DMS79 treated with DMSO at 0.1 percent for 48 hours (cell line): ENCODE measurements at regions not wholly inside any gene's neighbourhood (a gene's known extent, or its start where the extent isn't known, plus 50 kb on each side); places are given as distances from the start of the nearest gene placed in this dataset.
"Not testable (repeated sequence)": the region's sequence is repeated elsewhere in the genome, so short reads cannot be mapped to it uniquely, and the experiment has no call there.

Experiments
- DNase-seq: peaks from one replicate; lab custom pipeline; 2025; lab: John Stamatoyannopoulos, UW

DNA sequence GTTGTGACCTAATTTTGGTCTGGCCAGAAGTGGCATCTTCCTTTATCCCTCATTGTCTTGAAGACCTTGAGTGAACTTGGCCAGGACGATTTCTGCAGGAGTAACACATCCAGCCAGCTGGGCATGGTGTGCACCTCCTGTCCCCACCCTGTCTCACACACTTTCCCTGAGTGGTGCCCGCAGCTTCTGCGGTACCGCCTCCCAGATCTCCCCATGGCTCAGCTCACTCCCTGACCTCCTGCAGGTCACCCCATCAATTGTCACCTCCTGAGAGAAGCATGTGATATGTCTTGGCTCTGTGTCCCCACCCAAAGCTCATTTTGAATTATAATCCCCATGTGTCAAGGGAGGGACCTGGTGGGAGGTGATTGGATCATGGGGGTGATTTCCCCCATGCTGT, 50.2 kb upstream of the TP53I11 start:
- no peak for DNase-seq

DNA sequence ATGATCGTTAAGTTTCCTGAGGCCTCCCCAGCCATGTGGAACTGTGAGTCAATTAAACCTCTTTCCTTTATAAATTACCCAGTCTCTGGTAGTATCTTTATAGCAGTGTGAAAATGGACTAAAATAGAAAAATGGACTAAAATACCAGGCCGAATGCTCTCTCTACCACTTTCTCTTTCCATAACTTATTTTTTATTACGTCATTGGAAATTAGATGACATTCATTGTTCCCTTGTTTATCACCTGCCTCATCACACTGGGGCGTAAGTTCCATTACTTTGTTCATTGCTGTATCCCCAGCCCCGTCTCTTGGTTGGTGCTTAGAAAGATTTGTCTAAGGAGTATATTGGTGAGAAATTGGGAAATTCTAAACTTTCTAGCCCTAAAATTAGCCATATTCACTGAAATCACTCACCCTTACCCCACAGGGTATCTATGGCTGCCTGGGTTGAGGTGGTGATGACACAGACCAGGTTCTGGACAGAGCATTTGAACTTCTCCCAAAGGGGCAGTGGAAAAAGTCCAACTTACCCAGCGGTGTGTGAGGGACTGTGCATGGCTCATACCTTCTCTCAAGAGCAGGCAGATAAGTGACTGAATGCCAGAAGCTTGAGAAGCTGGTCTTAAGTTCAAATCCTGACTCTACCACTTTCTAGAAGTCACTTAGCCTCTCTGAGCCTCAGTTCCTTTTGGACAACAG, 50.9 kb upstream of the TP53I11 start:
- no peak for DNase-seq

DNA sequence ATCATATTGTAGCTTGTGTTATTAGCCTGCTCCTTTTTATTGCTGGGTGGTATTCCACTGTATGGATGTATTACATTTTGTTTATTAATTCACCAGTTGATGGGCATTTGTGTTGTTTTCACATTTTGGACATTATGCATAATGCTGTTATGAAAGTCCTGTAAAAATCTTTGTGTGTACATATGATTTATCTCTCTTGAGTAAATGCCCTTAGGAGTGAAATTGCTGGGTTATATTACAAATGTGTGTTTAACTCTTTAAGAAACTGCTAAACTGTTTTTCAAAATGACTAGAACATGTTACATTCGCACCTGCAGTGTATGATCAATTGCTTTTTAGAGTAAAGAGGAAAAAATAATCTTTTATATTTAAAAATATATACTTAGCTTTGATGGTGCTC, 54.4 kb upstream of the TP53I11 start:
- DNase-seq, result no peak

DNA sequence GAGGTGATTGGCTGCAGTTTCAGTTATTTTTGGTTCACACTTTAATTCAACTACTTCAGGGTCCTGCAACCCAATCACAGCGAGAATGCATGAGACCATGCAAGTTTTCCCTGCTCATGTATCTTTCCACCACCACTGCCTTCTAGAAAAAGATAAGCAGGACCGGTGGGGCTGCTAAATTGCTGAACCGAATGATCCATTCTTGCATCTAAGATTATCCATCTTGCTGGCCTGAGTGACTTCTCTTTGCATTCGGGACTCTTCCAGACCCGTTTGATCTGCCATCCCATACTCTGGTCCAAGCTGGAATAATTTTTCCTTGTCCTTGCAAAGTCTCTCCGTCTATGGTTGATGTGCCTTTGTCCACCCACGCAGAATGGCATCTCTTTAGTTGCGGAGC, 56.3 kb upstream of the TP53I11 start:
- no peak for DNase-seq

GRCh38 chr11:45015983-45016382, 65.3 kb upstream of the TP53I11 start:
- DNase-seq, result not testable (repeated sequence)

DNA sequence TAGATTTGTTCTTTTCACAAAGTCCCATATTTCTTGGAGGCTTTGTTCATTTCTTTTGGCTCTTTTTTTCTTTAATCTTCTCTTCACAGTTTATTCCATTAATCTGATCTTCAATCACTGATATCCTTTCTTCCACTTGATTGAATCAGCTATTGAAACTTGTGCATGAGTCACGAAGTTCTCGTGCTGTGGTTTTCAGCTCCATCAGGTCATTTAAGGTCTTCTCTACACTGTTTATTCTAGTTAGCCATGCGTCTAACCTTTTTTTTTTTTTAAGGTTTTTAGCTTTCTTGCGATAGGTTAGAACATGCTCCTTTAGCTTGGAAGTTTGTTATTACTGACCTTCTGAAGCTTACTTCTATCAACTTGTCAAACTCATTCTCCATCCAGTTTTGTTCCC, 65.8 kb upstream of the TP53I11 start:
- DNase-seq, result not testable (repeated sequence)

DNA sequence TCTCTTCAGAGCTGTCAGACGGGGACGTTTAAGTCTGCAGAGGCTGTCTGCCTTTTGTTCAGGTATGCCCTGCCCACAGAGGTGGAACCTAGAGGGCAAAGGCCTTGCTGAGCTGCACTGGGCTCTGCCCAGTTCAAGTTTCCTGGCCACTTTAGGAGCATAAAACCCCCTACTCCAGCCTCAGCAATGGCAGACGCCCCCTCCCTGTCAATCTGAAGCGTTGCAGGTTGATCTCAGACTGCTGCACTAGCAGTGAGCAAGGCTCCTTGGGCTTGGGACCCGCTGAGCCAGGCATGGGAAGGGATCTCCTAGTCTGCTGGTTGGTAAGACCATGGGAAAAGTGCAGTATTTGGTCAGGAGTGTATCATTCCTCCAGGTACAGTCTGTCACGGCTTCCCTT, 66.6 kb upstream of the TP53I11 start:
- DNase-seq, result no peak

GRCh38 chr11:45021001-45021400, 70.3 kb upstream of the TP53I11 start:
- no peak for DNase-seq

DNA sequence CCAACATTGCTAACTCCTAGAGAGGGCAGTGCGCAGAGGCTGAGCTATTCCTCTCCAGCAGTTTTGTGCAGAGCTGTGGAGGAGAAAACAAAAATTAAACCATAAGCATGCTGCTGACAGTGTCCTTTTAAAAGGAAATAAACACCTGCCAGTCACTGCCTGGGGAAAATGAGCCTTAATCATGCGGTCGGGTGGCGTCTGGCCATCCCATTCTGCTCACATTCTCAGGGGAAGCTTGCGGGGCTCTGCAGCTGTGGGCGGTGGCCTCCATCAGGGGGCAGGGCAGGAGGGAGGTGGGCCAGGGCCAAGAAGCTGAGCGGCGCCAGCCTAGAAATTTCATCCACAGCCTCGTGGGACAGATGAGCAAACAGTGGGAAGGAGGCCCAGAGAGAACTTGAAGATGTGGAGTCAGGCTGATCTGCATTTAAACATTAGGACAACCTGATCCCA, 71.0 kb upstream of the TP53I11 start:
- DNase-seq, result peak; percentile 49

DNA sequence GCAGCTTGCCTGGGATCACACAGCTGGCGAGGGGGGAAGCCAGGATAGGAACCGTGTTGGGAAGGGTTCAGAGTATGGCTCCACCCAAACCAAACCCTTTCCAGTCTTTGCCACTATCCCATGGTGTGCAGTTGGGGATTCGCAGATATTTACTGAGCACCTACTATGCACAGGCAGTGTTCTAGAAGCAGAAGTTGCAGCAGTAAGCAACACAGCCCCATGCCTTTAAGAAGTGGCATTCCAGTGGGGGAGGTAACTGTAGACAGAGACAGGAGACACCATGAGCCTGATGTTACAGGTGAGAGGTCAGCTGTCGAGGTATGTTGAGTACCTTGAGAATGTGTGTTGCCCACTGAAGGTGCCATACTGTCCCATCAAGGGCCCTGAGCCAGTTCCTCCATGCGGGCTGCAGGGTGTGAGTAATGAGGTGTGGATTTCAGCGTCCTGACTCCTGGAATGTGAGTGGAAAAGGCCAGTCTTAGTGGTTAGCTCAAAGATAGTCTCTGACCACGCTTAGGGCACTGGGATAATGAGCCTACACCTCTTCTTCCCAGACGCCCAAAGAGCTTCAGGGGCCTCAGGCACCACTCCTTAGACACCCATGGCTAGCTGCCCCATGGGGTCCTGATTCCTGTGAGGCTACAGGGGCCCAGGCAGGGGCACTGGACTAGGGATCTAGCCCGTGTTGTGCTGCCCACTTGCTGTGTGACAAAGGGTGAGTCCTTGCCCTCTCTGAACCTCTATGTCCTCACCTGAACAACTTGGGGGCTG, 71.8 kb upstream of the TP53I11 start:
- no peak for DNase-seq

- no peak for DNase-seq
Observed at GRCh38 chr11:45023065-45023365, 72.3 kb upstream of the TP53I11 start.

- DNase-seq, result no peak
Observed at GRCh38 chr11:45024316-45024715, 73.6 kb upstream of the TP53I11 start.

DNA sequence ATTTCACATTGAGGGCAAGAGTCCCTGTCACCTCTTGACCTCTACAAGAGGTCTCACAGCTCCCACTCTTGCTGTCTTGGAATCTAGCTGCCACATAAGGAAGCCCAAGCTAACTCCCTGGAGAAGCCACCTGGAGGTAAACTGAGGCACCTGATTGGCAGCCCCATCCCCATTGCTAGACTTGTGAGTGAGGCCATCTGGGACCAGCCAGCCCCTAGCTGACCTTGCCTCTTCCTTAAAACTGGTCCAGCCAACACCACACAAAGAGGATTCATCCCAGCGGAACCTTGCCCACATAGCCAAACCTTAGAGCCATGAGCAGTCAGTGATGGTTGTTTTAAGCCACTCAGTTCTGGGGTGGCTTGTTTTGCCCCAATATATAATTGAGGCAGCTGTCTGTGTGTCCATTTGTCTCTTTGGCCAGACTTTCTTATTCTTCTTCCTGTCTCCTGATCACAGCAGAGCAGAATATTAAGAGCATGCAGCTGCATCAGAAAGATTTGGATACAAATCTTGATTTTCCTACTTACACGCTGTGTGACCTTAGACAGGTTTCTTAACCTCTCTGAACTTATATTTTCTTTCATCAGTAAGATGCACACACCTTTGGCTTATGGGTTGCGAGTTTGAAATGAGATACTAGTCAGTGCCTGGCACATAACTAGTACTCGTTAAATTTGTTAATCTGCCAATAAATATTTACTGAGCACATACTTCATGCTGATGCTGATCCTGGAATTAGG, 74.3 kb upstream of the TP53I11 start:
- DNase-seq, result no peak

DNA sequence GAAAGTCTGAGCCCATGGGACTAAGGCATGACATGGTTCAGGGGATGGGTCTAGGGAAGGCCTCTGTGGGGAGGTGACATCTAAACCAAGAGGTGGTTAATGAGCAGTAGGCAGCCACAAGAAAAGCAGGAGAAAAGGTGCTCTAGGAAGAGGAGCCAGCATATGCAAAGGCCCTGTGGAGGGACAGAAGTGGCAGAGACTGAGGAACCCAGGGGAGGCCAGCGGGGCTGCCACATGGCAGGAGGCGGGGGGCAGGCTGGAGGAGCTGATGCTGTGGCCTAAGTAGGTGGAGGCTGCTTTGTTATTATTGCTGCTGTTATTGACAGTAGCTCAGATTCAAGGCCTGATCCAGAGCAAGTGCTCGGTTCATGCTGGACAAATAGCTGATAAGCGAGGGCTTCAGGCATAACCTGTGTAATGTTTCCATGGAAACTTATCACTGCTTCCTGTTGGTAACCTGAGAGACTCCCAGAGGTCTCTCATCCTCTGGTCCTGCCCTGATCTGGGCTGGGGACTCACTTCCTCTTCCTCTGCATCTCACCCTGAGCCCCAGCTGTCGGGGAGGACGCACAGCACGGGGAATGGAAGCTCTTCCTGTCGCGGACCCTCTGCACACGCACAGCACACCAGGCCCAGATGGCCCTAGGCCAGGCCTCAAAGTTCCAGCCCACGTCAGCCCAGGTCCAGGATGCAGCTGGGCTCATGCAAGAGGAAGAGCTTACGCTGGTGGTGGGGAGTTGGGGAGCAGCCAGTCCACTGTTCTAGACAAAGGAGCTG, 75.2 kb upstream of the TP53I11 start:
- DNase-seq, result no peak

- DNase-seq, result no peak
Observed at GRCh38 chr11:45026835-45027234, 76.2 kb upstream of the TP53I11 start.

DNA sequence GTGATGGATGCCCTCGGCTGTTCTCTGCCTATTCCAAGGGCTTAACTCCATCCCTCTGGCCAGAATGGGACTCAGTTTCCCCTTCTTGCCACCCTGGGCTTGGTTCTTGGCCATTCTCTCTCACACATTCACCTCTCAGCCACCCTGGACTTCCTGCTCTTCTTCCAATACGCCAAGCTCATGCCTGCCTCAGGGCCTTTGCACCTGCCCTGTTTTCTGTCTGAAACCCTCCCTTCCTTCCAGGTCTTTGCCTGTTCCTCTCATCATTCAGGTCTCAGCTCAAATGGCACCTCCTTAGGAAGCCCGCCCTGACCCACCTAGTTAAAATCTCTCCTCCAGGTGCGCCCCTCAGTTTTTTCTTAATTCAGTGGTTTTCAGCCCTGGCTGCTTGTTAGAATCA, 76.6 kb upstream of the TP53I11 start:
- DNase-seq, result no peak

DNA sequence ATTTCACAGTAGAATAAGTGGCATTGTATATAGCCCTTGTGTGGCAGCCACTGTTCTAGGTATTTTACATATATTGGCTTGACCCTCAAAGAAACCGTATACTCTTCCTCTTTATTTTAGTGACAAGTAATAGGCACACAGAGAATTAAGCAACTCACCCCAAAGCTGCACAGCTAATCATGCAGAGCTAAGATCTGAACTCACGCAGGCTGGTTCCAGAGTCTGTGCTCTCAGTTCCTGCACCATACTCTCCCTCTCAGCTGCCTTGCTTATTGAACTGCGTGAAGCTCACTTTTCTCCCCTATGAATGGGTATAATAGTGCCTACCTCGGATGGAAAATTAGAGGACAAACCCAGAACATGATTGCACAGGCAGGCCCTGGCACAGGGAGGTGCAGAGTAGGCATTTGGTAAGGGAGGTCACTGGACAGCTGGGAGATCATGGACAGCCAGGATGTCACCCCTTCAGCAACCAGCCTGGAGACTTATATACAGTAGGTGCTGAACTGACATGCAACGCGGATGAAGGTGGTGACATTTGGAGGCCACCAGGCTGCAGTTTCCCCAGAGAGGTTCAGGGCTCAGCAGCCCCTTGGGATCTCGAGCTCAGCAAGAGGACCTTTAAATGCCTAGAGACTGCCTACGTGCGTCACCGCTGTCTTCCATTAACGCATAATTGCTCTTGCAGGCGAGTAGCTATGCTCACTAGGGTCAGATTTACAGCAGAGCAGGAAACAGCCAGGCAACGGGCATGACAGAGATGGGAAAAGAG, 78.4 kb upstream of the TP53I11 start:
- no peak for DNase-seq

DNA sequence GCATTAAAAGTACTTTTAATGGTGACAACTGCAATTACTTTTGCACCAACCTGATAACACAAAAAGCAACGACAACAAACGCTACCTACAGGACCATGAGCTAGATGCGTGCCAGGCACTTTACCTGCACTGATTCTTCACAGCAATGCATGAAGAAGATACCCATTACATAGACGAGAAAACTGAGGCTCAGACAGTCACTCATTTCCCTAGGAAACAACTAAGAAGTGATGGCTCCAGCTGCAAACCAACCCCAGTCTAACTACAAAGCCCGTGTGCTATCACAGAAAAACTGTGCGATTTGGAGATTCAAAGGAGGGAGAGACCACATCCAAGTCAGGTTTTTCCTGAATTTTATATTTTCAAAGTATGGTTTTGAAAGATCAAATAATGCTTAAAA, 80.1 kb upstream of the TP53I11 start:
- DNase-seq, result no peak

DNA sequence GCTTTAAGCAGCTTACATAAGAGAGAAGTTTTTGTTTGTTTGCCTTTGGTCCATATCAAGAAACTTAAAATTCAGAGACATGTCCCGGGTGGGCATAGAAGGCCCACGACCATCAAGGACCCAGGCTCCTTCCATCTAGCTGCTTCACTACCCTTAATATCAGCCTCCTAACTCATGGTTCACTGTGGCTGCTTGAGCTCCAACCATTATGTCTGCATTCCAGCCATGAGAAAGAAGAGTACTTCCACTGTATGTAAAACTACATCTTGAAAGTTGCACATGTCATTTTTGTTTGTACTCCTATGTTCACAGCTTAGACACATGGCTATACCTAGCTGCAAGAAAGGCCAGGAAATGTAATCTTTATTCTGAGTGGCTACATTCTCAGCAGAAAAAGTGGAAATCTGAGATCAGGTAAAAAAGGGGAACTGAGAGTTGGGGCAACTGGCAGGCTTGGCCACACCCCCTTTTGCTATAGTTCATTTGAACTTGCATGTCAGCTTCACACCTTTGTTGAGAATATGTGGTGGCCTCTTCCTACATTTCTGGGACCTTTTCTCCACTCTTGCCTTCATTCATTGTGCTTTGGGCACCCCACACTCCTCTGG, 81.3 kb upstream of the TP53I11 start:
- DNase-seq, result no peak

DNA sequence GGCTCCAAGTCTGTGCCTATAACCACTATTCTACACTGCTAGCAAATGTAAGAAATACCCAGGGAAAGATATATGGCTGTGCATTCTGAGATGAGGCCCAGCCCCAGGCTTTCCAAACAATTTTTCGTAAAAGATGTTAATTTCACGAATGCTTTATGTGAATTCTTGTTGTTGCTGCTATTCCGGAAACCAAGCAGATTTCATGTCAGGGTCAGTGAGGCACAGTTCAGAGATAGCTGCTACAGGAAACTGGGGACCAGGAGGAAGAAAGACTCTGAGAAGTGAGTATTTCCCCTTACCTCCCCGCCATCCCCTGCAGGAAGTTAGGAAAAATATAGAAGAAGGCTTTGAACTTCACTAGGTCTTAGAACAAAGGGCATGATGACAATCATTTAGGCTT, 84.7 kb upstream of the TP53I11 start:
- DNase-seq, result no peak

GRCh38 chr11:45036010-45036409, 85.3 kb upstream of the TP53I11 start:
- DNase-seq, result no peak
